NT2/D1 (cell line): ENCODE measurements at regions not wholly inside any gene's neighbourhood (a gene's known extent, or its start where the extent isn't known, plus 50 kb on each side); places are given as distances from the start of the nearest gene placed in this dataset.
"Not testable (repeated sequence)": the region's sequence is repeated elsewhere in the genome, so short reads cannot be mapped to it uniquely, and the experiment has no call there.

Experiments used
- DNase-seq: peaks from one replicate; pipeline ENCODE4 v3.0.0-alpha.2; 2011; ENCODE audit warnings: low read depth, low spot score
- H3K27me3 ChIP-seq: 2 replicates; pipeline ENCODE4 v1.6.0; 2011; ENCODE audit warnings: mild to moderate bottlenecking; ENCODE audit not compliant: insufficient read length, insufficient read depth
- H3K36me3 ChIP-seq: 2 replicates; pipeline ENCODE4 v1.6.1; 2011; ENCODE audit warnings: mild to moderate bottlenecking, low read length, mixed read lengths; ENCODE audit not compliant: insufficient read depth, insufficient read length
- H3K4me1 ChIP-seq: 2 replicates; pipeline ENCODE4 v1.5.1; 2011; ENCODE audit not compliant: insufficient read depth, insufficient read length
- H3K4me3 ChIP-seq: 2 replicates; pipeline ENCODE4 v1.5.1; 2011; ENCODE audit warnings: low read depth; ENCODE audit not compliant: insufficient read length
- H3K9ac ChIP-seq: 2 replicates; pipeline ENCODE4 v1.6.0; 2011; ENCODE audit warnings: low read depth; ENCODE audit not compliant: insufficient read length
- H3K9me3 ChIP-seq: 2 replicates; pipeline ENCODE4 v1.5.1; 2011; ENCODE audit warnings: mild to moderate bottlenecking, low read length; ENCODE audit not compliant: insufficient read depth
- SUZ12 ChIP-seq: IDR thresholded peaks from 2 replicates; pipeline ENCODE4 v1.6.1; 2011; ENCODE audit not compliant: insufficient read length, insufficient read depth; ENCODE audit errors: extremely low read depth
- YY1 ChIP-seq: IDR thresholded peaks from 2 replicates; pipeline ENCODE4 v1.6.1; 2011; ENCODE audit not compliant: insufficient read length, insufficient read depth
- ZNF274 ChIP-seq: IDR thresholded peaks from 2 replicates; pipeline ENCODE4 v1.6.1; 2011; ENCODE audit warnings: mild to moderate bottlenecking, low read depth, low read length

- Histone ChIP-seq H3K9me3 (no peaks in the 10 kb centered on the region), H3K36me3 (no peaks in the 10 kb centered on the region), H3K4me3 (no peak overlapping the region), H3K27me3 (no peaks in the 10 kb centered on the region), H3K4me1 (no peaks in the 10 kb centered on the region), H3K9ac (no peak overlapping the region)
- TF ChIP-seq YY1 (no peak), ZNF274 (no peak), SUZ12 (no peak)
- DNase-seq: no peak
These were observed 604.7 kb downstream of the RFPL4B start for GRCh38 chr6:112951829-112952228.

GRCh38 chr6:112955743-112956142 lies 608.6 kb downstream of the RFPL4B start:
- not testable (repeated sequence) for H3K36me3 ChIP-seq, H3K4me3 ChIP-seq, H3K9me3 ChIP-seq, H3K27me3 ChIP-seq, H3K4me1 ChIP-seq, H3K9ac ChIP-seq, DNase-seq

GRCh38 chr6:112956696-112957535 lies 609.8 kb downstream of the RFPL4B start:
- no peaks in the 10 kb centered on the region for H3K27me3 ChIP-seq
- no peak overlapping the region for H3K9ac ChIP-seq
- no peaks in the 10 kb centered on the region for H3K4me1 ChIP-seq
- H3K4me3 ChIP-seq: no peak overlapping the region
- H3K9me3 ChIP-seq: no peaks in the 10 kb centered on the region
- no peak for TF ChIP-seq ZNF274
- TF ChIP-seq SUZ12: no peak
- no peak for TF ChIP-seq YY1
- DNase-seq: no peak
- H3K36me3 ChIP-seq: no peaks in the 10 kb centered on the region

- H3K4me3 ChIP-seq: no peak overlapping the region
- no peaks in the 10 kb centered on the region for H3K36me3 ChIP-seq
- no peaks in the 10 kb centered on the region for H3K27me3 ChIP-seq
- H3K9ac ChIP-seq: no peak overlapping the region
- TF ChIP-seq SUZ12 (no peak), YY1 (no peak), ZNF274 (no peak)
- H3K9me3 ChIP-seq: no peaks in the 10 kb centered on the region
- no peak for DNase-seq
- H3K4me1 ChIP-seq: no peaks in the 10 kb centered on the region
These were observed 610.4 kb downstream of the RFPL4B start for GRCh38 chr6:112957536-112957916.

GRCh38 chr6:112960130-112960529 lies 613.0 kb downstream of the RFPL4B start:
- not testable (repeated sequence) for H3K9ac ChIP-seq, H3K27me3 ChIP-seq, H3K9me3 ChIP-seq, H3K36me3 ChIP-seq, DNase-seq, H3K4me1 ChIP-seq, H3K4me3 ChIP-seq

GRCh38 chr6:112967974-112968373 lies 620.8 kb downstream of the RFPL4B start:
- no peaks in the 10 kb centered on the region for H3K36me3 ChIP-seq
- DNase-seq: no peak
- no peaks in the 10 kb centered on the region for H3K27me3 ChIP-seq
- H3K9me3 ChIP-seq: peaks cover 14% of the 10 kb centered on the region; the same call in 1 of the 2 replicates
- H3K4me3 ChIP-seq: no peak overlapping the region
- TF ChIP-seq YY1 (no peak), ZNF274 (no peak)
- no peaks in the 10 kb centered on the region for H3K4me1 ChIP-seq
- no peak overlapping the region for H3K9ac ChIP-seq

GRCh38 chr6:112971651-112972050 lies 624.5 kb downstream of the RFPL4B start:
- no peaks in the 10 kb centered on the region for H3K27me3 ChIP-seq
- H3K4me3 ChIP-seq: no peak overlapping the region
- H3K9ac ChIP-seq: no peak overlapping the region
- H3K4me1 ChIP-seq: no peaks in the 10 kb centered on the region
- peaks cover 19% of the 10 kb centered on the region; the same call in 1 of the 2 replicates for H3K9me3 ChIP-seq
- TF ChIP-seq YY1 (no peak), ZNF274 (no peak), SUZ12 (no peak)
- no peaks in the 10 kb centered on the region for H3K36me3 ChIP-seq
- no peak for DNase-seq

- not testable (repeated sequence) for H3K36me3 ChIP-seq, H3K27me3 ChIP-seq, H3K9me3 ChIP-seq, H3K4me1 ChIP-seq, DNase-seq, H3K9ac ChIP-seq, H3K4me3 ChIP-seq
These were observed 627.8 kb downstream of the RFPL4B start for GRCh38 chr6:112974931-112975330.

GRCh38 chr6:112976579-112976978 lies 629.4 kb downstream of the RFPL4B start:
- H3K4me1 ChIP-seq, DNase-seq, H3K36me3 ChIP-seq, H3K27me3 ChIP-seq, H3K4me3 ChIP-seq, H3K9me3 ChIP-seq, H3K9ac ChIP-seq: not testable (repeated sequence)
